NCI-H82 treated with DMSO at 0.1 percent for 48 hours (cell line): ENCODE measurements at regions not wholly inside any gene's neighbourhood (a gene's known extent, or its start where the extent isn't known, plus 50 kb on each side); places are given as distances from the start of the nearest gene placed in this dataset.
"Not testable (repeated sequence)": the region's sequence is repeated elsewhere in the genome, so short reads cannot be mapped to it uniquely, and the experiment has no call there.

Source experiments
- DNase-seq: peaks from one replicate; lab custom pipeline; 2025; ENCODE audit not compliant: unreplicated experiment; lab: John Stamatoyannopoulos, UW

DNA sequence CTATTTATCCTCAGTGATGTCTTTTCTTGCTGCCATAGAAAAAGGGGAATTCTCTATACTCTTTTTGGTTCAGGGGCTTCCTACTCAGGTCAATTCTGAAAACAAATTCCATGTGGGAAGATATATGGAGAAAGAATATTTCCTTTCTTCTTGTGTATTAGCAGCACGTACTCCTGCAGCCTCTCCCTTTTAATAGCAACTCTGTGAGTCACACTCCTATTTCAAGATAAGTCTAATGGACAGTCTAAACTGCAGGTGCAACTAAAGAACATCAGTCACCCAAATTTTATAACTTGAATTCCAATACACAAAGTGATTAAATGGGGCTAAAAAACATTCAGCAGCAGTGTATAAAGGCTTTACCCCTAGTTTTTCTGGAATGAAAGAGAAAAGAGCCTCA, 942.2 kb downstream of the CNTNAP5 start:
- DNase-seq, result no peak

DNA sequence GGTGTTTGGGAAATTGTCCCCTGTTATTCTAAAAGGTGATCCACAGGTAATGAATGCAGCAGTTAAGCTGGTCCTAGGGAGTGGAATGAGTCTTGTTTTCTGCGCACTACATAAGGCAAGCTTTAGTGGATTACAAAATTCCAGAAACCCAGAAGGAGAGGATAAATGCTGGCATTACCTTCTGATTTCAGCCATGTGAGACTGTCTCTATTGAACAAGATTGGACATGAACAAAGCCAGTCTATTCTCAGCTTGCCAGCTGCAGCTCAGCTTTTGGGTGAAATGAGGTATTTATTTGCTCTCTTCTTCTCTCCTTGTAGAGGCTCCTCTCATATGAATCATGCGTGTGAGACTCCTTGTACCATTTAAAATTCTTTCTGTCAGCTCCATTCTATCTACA, 944.9 kb downstream of the CNTNAP5 start:
- no peak for DNase-seq

DNA sequence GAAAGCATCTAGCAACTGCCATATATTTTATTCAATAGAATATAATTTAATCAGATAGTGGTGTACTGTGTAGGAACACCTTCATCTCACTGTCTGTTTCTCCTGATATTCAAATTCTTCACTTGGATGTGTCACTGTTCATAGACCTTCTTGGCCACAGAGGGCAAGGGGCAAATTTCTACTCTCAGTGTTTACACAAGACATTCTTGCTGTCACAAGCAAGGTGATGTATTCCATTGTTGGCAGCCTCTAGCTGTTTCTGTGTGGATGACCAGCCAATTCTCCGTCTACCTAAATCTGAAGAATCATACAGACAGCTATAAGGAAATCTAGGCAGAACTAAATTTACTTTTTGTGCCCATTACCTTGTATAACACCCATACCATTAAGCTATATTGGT, 948.3 kb downstream of the CNTNAP5 start:
- DNase-seq, result no peak

DNA sequence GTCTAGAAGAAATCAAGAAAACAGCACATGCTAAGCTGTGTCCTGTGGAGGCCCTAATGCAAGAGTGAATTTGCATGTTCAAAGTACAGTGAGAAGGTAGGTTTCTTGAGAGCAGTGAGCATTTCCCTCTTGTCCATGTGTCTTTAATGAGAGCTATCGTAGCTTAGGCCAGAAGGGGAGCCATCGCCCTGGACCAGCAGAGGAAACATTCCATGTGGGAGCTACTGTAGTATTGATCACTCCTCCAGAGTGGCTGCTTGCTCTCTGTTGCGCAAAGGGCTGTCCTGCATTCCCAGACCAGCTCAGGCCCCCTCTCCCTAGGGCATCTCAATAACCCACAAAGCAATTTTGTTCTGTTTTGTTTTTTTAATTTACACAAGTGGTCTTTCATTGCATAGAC, 950.1 kb downstream of the CNTNAP5 start:
- no peak for DNase-seq

DNA sequence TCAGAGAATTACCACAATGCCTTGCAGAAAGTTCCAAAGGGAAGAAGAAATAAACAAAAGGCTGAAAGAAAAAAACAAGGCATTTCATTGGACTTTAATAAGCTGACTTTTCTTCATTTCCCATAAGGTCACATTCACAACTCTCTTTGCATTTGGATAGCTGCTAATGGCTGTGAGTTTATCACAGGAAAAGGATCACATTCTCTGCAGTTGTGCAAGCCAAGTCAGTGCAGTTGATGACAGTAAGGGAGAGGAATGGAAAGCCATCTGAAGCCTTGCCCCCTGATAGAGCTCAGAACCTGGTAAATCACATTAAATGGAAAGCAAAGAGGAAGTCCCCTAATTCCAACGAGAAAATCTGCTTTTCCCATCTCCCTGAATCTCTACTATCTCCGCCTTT, 950.6 kb downstream of the CNTNAP5 start:
- no peak for DNase-seq

DNA sequence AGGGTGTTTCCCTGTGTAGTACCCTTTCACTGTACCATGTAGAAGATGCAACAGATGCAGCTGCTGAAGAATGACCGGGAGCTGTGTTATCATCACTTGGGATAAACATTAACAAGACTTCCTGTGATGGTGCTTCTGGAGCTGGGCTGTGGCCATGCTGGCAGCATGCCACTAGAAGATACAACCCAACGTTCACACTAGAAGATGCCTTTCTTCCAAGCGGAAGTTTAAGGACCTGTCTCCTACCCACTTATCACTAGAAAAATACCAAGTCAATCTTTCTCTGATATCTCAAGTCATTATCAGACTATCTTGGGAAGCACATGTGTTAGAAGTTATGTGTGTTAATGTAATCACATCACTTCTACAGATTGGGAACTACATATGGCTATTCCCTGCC, 953.5 kb downstream of the CNTNAP5 start:
- DNase-seq, result no peak

DNA sequence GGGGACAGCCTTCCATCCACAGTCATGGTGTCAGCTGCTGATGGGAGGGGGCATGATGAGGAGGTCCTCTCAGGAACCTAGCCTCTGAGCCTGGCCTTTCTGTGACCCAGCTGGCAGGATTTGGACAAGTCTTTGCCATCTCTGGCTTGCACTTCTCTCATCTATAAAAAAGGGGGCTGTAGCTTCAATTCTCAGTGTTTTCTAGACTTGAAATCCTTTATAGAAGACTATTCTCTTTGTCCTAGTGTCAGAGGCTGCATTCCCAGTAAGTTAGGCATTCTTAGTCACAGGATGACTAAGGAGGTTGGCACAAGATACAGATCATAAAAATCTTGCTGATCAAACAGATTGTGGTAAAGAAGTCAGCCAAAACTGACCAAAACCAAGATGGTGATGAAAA, 958.5 kb downstream of the CNTNAP5 start:
- no peak for DNase-seq

DNA sequence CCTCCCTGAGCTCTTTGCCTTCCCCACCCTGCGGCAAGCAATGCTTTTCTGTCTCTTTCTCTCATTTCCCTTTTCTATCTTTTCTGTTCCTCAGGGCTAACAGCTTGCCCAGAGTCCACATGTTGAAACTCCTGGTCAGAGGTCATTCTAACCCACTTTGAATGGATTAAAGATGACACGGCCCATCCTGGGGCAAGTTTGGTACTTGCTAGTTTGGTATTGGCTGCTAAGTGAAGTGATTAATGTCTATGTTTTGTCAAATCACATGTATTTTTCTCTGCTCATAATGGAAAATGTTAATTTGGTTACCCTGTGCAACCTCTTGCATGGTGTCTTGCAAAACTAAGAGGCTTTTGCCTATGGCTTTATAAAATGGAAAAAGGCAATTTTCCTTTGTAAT, 960.2 kb downstream of the CNTNAP5 start:
- DNase-seq, result no peak

DNA sequence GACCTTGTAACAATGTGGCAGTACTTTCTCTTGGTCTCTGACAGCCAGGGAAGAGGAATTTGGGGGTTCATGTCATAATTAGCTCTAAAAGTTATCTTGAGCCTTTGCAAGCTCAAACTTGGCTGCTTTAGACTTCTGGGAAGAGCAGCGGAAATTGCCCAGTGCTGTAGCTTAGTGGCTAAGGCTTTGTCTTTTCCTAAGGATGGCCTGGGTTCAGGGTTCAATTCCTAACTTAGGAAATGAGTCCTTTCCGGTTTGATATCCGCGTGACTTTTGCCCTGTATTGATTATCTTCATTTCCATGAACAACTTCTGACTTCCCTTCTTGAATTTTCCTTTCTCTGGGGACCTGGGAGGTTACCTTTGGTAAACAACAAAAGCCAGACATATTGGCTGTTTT, 961.0 kb downstream of the CNTNAP5 start:
- DNase-seq, result no peak

DNA sequence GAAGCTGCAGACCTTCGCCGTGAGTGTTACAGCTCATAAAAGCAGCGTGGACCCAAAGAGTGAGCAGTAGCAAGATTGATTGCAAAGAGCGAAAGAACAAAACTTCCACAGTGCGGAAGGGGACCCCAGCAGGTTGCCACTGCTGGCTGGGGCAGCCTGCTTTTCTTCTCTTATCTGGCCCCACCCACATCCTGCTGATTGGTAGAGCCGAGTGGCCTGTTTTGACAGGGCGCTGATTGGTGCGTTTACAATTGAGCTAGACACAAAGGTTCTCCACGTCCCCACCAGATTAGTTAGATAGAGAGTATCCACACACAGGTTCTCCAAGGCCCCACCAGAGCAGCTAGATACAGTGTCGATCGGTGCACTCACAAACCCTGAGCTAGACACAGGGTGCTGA, 961.8 kb downstream of the CNTNAP5 start:
- not testable (repeated sequence) for DNase-seq

DNA sequence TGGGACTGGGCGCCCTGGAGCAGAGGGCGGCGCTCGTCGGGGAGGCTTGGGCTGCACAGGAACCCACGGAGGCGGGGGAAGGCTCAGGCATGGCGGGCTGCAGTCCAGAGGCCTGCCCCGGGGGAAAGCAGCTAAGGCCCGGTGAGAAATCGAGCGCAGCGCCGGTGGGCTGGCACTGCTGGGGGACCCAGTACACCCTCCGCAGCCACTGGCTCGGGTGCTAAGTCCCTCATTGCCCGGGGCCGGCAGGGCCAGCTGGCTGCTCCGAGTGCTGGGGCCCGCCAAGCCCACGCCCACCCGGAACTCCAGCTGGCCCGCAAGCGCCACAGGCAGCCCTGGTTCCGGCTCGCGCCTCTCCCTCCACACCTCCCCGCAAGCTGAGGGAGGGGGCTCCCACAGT, 962.3 kb downstream of the CNTNAP5 start:
- DNase-seq, result not testable (repeated sequence)

DNA sequence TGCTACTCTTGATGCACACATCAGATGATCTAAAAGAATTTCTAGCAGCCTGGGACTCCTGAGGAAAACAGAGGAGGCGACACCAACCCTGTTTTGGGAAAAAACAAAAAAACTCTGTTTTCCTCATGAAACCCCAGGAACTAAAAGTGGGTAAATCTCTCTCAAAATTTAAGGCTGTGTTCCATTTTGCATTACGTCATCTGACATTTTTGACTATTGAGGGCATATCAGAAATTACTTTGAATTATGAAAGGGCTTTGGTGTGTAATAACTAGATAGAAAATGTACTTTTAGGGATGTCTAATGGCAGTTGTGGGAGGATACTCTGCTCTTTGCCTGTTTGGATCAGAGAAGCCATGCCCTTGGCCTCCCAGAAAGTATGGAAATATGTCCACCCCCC, 963.0 kb downstream of the CNTNAP5 start:
- no peak for DNase-seq

DNA sequence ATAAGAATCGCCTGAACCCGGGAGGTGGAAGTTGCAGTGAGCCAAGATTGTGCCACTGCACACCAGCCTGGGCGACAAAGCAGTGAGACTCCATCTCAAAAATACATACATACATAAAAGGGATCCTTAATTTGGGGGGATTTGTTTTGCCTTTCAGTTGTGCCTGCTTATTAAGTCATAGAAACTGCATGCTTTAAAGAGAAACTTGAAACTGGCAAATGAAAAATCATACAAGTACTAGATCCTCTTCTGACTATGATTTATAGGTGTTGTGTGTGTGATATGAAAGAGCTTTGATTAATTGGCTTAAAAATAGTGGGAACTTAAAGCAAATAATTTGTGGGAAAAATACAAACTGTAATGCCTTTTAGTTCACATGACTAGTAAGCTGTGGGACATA, 963.7 kb downstream of the CNTNAP5 start:
- no peak for DNase-seq

DNA sequence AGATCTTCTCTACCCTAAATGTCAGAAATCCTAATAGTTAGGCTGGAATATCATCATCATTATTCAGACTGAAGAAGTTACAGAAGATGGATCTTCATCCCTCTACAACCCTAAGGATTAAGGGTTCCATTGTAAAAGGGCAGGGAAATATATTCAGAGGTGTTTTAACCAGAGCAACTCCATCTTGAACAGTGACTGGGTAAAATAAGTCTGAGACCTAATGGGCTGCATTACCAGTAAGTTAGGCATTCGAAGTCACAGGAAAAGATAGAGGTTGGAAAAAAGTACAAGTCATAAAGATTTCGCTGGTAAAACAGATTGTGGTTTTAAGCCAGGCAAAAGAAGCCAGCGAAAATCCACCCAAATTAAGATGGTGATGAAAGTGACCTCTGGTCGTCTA, 968.7 kb downstream of the CNTNAP5 start:
- no peak for DNase-seq

DNA sequence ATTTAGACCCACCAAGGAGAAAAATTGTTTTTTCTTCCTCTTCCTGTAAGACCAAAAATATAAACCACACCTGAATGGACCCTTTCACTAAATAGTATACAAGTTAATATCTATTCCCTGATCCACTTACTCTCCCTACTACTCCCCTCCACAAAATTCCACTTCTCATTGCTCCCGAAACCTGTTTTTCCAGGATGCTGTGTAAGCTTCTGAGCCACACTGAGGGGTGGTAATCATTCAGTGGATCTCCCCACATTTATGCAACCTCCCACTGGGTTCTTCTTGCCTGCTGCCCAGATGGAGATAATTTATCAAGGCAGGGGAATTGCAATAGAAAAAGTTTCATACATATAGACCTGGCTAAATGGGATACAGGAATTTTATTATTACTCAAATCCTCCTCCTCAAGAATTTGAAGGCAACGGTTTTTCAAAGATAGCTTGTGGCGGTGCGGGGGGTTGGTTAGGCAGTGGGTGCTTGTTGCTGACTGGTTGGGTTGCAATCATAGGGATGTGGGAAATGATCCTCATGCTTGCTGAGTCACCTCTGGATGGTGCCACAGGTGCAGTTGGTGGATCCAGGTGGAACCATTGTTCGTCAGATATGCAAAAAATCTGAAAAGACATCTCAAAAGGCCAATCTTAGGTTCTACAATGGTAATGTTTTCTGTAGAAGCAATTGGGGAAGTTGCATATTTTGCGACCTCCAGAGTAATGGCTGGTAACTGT, 970.3 kb downstream of the CNTNAP5 start:
- no peak for DNase-seq

DNA sequence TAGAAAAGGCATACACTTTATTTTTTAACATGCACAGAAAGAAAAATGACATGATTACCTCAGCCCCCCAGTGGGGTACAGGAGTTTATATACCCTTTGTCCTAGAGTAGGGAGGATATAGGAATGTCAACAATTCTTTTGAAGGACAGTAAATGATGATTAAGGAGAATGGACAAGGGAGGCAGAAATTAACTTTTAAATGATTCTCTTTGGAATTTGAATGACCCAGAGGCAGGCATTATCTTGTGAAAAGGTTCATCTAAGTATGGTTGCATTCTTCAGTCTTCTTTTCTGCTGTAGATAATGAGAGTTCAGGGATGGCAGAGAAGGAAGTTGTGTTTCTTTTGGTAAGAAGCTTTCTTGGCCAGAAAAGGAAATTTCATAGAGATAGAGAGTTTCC, 971.3 kb downstream of the CNTNAP5 start:
- no peak for DNase-seq

DNA sequence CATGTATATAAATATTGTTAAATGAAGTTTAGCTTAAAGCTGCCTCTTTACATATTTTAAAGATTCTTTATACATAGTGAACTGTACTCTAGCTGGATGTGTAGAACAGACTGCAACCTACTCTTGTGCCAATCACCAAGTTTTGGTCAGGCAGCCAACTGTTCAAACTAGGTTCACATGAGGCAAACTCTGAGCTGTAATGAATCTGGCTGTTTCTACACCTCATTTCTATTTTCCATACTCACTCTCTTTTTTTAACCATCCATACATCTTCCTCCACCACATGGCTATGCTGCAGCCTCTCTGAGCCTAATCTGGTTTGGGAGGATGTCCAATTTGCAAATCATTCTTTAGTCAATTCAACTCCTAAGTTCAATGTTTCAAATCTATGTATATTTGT, 974.8 kb downstream of the CNTNAP5 start:
- DNase-seq, result no peak

DNA sequence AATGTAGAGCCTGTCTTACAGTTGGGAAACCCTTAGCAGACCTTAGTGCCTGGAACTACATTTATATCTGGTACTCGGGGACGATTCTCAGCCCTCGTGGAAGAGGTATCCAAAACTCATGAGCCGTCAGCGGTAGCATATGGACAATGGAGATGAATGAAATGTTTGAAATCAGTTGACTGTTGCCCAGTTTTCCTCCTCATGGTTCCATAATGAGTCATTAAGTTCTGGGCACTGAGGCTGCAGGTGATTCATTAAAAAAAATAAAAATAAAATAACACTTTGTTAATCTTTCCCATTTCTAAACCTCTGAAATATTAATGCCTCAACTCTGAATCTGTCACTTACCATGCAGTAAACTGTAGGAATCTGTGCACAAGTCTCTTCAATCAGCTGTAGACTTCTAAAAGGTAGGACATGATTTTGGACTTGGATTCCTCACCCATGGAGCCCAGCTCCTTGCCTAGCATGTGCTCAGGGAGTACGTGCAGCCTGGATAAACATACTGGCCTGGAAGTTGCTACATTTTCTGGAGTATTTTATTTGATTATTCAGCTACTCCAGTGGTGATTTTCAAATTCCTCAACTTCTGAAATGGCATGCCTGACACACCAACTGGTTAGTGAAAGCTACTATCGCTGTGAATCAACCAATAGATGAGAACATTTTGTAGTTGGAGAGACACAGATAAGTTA, 979.2 kb downstream of the CNTNAP5 start:
- DNase-seq, result no peak

DNA sequence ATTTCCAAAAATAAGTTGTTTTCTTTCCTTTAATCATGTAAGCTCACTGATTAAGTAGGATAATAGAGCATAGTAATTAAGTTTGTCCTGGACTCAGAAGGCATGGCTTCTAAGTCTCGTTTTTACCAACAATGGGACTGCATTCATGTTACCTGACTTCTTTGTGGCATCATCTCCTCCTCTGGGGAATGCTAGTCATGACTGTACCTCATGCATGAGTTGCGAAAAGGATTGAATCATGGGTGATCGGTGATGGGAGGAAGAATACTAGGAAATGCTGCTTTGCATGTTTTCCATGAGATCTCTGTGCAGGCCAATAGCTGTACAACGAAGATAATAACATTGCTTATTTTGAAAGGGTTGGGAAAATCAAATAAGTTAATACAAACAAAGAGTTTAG, 981.6 kb downstream of the CNTNAP5 start:
- DNase-seq, result no peak

DNA sequence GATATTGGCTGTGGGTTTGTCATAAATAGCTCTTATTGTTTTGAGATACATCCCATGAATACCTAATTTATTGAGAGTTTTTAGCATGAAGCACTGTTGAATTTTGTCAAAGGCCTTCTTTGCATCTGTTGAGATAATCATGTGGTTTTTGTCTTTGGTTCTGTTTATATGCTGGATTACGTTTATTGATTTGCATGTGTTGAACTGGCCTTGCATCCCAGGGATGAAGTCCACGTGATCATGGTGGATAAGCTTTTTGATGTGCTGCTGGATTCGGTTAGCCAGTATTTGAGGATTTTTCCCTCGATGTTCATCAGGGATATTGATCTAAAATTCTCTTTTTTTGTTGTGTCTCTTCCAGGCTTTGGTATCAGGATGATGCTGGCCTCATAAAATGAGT, 1003.6 kb downstream of the CNTNAP5 start:
- not testable (repeated sequence) for DNase-seq

DNA sequence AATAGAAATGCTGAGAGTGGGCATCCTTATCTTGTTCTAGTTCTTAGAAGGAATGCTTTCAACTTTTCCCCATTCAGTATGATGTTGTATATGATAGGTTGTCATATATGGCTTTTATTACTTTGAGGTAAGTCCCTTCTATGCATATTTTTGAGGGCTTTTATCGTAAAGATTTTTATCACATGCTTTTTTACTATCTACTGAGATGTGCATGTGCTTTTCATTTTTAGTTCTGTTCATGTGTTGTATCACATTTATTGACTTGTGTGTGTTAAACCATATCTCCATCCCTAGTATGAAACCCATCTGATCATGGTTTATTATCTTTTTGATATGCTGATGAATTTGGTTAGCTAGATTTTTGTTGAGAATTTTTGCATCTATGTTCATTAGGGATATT, 1008.8 kb downstream of the CNTNAP5 start:
- DNase-seq, result no peak

DNA sequence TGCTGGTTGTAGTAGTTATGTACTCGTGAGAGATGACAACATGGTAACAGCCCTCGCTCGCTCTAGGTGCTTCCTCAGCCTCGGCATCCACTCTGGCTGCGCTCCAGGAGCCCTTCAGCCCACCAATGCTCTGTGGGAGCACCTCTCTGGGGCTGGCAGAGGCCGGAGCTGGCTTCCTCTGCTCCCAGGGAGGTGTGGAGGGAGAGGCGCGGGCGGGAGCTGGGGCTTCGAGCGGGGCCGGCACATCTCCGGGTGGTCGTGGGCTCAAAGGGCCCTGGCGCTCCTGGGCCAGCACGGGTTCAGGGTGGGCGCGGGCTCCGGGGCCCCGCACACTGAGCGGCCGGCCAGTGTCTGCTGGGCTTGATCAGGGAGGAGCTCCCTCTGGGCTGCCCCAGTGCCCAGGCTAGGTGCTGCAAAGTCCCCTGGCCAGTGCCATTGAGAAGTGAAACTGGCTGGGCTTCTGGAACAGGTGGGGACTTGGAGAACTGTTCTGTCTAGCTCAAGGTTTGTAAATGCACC, 1012.1 kb downstream of the CNTNAP5 start:
- no peak for DNase-seq

DNA sequence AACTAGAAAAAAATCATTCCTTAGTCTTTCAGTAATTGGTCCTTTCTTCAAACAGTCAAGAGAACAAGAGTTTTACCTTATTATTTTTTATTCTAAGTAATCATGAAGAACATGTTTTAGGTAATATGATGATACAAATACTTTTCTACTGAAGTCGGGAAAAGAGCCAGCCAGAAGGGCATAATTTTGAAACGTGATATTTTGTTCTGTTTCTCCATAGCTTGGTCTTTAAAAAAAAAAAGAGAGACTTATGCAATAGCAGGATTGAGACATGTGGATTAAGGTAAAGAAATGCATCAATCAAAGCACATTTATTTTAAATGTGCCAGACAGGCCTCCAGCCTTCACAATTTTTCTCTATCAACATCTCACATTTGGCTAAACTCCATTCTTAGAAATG, 1016.8 kb downstream of the CNTNAP5 start:
- no peak for DNase-seq
